ENCODE measurements at regions not wholly inside any gene's neighbourhood (a gene's known extent, or its start where the extent isn't known, plus 50 kb on each side); places are given as distances from the start of the nearest gene placed in this dataset.

DNA sequence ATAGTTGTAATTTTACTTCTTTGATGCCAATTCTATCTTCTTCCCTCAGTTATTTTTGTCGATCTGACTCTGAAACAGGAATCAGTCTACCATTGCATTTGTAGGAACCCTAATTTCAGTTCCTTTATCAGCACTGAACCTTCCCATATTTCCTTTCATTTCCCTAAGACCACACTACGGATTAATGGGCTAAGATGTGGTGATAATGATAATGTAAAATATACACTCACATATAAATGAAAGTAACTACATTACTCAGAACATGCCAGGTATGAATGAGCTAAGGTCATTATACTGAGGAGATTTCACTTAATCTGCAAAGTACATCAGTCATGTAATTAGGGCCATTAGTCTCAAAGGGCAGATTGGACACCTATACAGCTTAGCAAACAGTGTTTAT is 60.2 kb upstream of the RFC3 start (continued):
- TF ChIP-seq MTA3 (IDR thresholded peaks at IDR 0.05; ENCODE audit: borderline replicate concordance, low read length), result peak; percentile 53; the same call in 1 of the 2 replicates
- TF ChIP-seq HDGF (IDR thresholded peaks at IDR 0.05), result no peak
- no peak for TF ChIP-seq HDAC2 (IDR thresholded peaks at IDR 0.05)
- no peak for TF ChIP-seq EZH2 (IDR thresholded peaks at IDR 0.05; ENCODE audit: borderline replicate concordance, control insufficient read depth, low read depth, low read length)
- TF ChIP-seq, protein P1, sequence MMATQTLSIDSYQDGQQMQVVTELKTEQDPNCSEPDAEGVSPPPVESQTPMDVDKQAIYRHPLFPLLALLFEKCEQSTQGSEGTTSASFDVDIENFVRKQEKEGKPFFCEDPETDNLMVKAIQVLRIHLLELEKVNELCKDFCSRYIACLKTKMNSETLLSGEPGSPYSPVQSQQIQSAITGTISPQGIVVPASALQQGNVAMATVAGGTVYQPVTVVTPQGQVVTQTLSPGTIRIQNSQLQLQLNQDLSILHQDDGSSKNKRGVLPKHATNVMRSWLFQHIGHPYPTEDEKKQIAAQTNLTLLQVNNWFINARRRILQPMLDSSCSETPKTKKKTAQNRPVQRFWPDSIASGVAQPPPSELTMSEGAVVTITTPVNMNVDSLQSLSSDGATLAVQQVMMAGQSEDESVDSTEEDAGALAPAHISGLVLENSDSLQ (IDR thresholded peaks at IDR 0.05), result no peak
- no peak for TF ChIP-seq PAX5 (IDR thresholded peaks at IDR 0.05; ENCODE audit: borderline replicate concordance, low read depth, low read length)
- TF ChIP-seq, protein P2, sequence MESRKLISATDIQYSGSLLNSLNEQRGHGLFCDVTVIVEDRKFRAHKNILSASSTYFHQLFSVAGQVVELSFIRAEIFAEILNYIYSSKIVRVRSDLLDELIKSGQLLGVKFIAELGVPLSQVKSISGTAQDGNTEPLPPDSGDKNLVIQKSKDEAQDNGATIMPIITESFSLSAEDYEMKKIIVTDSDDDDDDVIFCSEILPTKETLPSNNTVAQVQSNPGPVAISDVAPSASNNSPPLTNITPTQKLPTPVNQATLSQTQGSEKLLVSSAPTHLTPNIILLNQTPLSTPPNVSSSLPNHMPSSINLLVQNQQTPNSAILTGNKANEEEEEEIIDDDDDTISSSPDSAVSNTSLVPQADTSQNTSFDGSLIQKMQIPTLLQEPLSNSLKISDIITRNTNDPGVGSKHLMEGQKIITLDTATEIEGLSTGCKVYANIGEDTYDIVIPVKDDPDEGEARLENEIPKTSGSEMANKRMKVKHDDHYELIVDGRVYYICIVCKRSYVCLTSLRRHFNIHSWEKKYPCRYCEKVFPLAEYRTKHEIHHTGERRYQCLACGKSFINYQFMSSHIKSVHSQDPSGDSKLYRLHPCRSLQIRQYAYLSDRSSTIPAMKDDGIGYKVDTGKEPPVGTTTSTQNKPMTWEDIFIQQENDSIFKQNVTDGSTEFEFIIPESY (IDR thresholded peaks at IDR 0.05), result no peak
- TF ChIP-seq MTA2 (IDR thresholded peaks at IDR 0.05; ENCODE audit: low read depth), result peak; percentile 98
- TF ChIP-seq LARP7 (IDR thresholded peaks at IDR 0.05), result no peak
- TF ChIP-seq, protein P3, sequence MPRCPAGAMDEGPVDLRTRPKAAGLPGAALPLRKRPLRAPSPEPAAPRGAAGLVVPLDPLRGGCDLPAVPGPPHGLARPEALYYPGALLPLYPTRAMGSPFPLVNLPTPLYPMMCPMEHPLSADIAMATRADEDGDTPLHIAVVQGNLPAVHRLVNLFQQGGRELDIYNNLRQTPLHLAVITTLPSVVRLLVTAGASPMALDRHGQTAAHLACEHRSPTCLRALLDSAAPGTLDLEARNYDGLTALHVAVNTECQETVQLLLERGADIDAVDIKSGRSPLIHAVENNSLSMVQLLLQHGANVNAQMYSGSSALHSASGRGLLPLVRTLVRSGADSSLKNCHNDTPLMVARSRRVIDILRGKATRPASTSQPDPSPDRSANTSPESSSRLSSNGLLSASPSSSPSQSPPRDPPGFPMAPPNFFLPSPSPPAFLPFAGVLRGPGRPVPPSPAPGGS (IDR thresholded peaks at IDR 0.05; ENCODE audit: borderline replicate concordance, insufficient read depth, low read depth, low read length, poor library complexity, severe bottlenecking), result no peak
- TF ChIP-seq SUZ12 (IDR thresholded peaks at IDR 0.05; ENCODE audit: unreplicated experiment), result no peak
- TF ChIP-seq RFX5 (IDR thresholded peaks at IDR 0.05; ENCODE audit: low read depth, low read length), result no peak
- TF ChIP-seq TCF3 (IDR thresholded peaks at IDR 0.05; ENCODE audit: borderline replicate concordance, insufficient read depth, low read depth, low read length), result no peak
- TF ChIP-seq BHLHE40 (IDR thresholded peaks at IDR 0.05; ENCODE audit: borderline replicate concordance in 1 of 2, low read depth in 2 of 2, low read length in 1 of 2), result 0 out of 4 replicates have a peak, but pooled peaks of 1 of the 2 experiments have one; percentile 7
- no peak for TF ChIP-seq CREB1 (IDR thresholded peaks at IDR 0.05; ENCODE audit: low read depth)
- no peak; a peak in 1 of 4 replicates for TF ChIP-seq ETV6 (conservative IDR thresholded peaks at IDR 0.05 in 1 of 2, IDR thresholded peaks at IDR 0.05 in 1 of 2; ENCODE audit: borderline replicate concordance in 1 of 2, low read depth in 1 of 2)
- TF ChIP-seq SMC3 (IDR thresholded peaks at IDR 0.05; ENCODE audit: borderline replicate concordance, low read length), result no peak
- no peak for TF ChIP-seq CHD4 (IDR thresholded peaks at IDR 0.05)
- no peak for TF ChIP-seq SMAD5 (IDR thresholded peaks at IDR 0.05; ENCODE audit: low read depth)
- TF ChIP-seq RB1 (IDR thresholded peaks at IDR 0.05; ENCODE audit: borderline replicate concordance), result no peak
- no peak for TF ChIP-seq CBFB (IDR thresholded peaks at IDR 0.05; ENCODE audit: low read depth)
- TF ChIP-seq BACH1 (IDR thresholded peaks at IDR 0.05; ENCODE audit: borderline replicate concordance), result 0 out of 2 replicates have a peak, but pooled peaks have one; percentile 29
- no peak for TF ChIP-seq POLR2A (IDR thresholded peaks at IDR 0.05; ENCODE audit: low read depth, low read length)
- peak; percentile 88 for TF ChIP-seq IKZF1 (conservative IDR thresholded peaks at IDR 0.05)
- no peak for TF ChIP-seq TCF7 (IDR thresholded peaks at IDR 0.05; ENCODE audit: borderline replicate concordance)
- TF ChIP-seq, protein P4, sequence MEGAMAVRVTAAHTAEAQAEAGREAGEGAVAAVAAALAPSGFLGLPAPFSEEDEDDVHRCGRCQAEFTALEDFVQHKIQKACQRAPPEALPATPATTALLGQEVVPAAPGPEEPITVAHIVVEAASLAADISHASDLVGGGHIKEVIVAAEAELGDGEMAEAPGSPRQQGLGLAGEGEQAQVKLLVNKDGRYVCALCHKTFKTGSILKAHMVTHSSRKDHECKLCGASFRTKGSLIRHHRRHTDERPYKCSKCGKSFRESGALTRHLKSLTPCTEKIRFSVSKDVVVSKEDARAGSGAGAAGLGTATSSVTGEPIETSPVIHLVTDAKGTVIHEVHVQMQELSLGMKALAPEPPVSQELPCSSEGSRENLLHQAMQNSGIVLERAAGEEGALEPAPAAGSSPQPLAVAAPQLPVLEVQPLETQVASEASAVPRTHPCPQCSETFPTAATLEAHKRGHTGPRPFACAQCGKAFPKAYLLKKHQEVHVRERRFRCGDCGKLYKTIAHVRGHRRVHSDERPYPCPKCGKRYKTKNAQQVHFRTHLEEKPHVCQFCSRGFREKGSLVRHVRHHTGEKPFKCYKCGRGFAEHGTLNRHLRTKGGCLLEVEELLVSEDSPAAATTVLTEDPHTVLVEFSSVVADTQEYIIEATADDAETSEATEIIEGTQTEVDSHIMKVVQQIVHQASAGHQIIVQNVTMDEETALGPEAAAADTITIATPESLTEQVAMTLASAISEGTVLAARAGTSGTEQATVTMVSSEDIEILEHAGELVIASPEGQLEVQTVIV (IDR thresholded peaks at IDR 0.05; ENCODE audit: borderline replicate concordance, partially characterized antibody), result no peak
- no peak for TF ChIP-seq SUPT20H (IDR thresholded peaks at IDR 0.05; ENCODE audit: borderline replicate concordance, control insufficient read depth, low read depth, low read length)

Data from GM12878 (cell line).